ENCODE measurements at regions not wholly inside any gene's neighbourhood (a gene's known extent, or its start where the extent isn't known, plus 50 kb on each side); places are given as distances from the start of the nearest gene placed in this dataset.

- TF ChIP-seq, protein P1, sequence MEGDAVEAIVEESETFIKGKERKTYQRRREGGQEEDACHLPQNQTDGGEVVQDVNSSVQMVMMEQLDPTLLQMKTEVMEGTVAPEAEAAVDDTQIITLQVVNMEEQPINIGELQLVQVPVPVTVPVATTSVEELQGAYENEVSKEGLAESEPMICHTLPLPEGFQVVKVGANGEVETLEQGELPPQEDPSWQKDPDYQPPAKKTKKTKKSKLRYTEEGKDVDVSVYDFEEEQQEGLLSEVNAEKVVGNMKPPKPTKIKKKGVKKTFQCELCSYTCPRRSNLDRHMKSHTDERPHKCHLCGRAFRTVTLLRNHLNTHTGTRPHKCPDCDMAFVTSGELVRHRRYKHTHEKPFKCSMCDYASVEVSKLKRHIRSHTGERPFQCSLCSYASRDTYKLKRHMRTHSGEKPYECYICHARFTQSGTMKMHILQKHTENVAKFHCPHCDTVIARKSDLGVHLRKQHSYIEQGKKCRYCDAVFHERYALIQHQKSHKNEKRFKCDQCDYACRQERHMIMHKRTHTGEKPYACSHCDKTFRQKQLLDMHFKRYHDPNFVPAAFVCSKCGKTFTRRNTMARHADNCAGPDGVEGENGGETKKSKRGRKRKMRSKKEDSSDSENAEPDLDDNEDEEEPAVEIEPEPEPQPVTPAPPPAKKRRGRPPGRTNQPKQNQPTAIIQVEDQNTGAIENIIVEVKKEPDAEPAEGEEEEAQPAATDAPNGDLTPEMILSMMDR (IDR thresholded peaks at IDR 0.05 in 2 of 3, conservative IDR thresholded peaks at IDR 0.05 in 1 of 3; ENCODE audit: borderline replicate concordance in 1 of 3, insufficient read depth in 1 of 3, low read depth in 2 of 3, low read length in 2 of 3), result no peak
- TF ChIP-seq ZNF274 (IDR thresholded peaks at IDR 0.05; ENCODE audit: low read depth, low read length), result no peak
- TF ChIP-seq POLR2AphosphoS5 (IDR thresholded peaks at IDR 0.05; ENCODE audit: low read depth, low read length), result no peak
Measured at GRCh38 chr5:13019729-13020128, 924.8 kb downstream of the DNAH5 start.

All from HCT116 (cell line).